GM23248 (cell line): ENCODE measurements at regions not wholly inside any gene's neighbourhood (a gene's known extent, or its start where the extent isn't known, plus 50 kb on each side); places are given as distances from the start of the nearest gene placed in this dataset.

Experiments used
- DNase-seq: peaks from one replicate; pipeline ENCODE4 v3.0.0-alpha.2; 2015
- H2AFZ ChIP-seq: fragments of 200-600 bp; sonication (generic); 2 replicates; pipeline ENCODE4 v1.6.1; 2016; ENCODE audit warnings: antibody characterized with exemption
- H3F3A ChIP-seq: fragments of 200-600 bp; sonication (generic); 2 replicates; pipeline ENCODE4 v1.6.1; 2016; ENCODE audit warnings: mild to moderate bottlenecking, antibody characterized with exemption, mixed run types; ENCODE audit not compliant: insufficient read depth
- H3K27ac ChIP-seq: fragments of 200-600 bp; sonication (generic); 2 replicates; pipeline ENCODE4 v1.5.1; 2016; ENCODE audit warnings: mild to moderate bottlenecking
- H3K27me3 ChIP-seq: fragments of 200-600 bp; sonication (generic); replicated peaks from 2 replicates; pipeline ENCODE4 v1.6.1; 2016; ENCODE audit warnings: mild to moderate bottlenecking; ENCODE audit not compliant: insufficient read depth
- H3K36me3 ChIP-seq: fragments of 200-600 bp; sonication (generic); 2 replicates; pipeline ENCODE4 v1.6.1; 2016; ENCODE audit warnings: low read depth, mild to moderate bottlenecking
- H3K4me1 ChIP-seq: fragments of 200-600 bp; sonication (generic); 2 replicates; pipeline ENCODE4 v1.6.1; 2016; ENCODE audit warnings: mild to moderate bottlenecking; ENCODE audit not compliant: insufficient read depth
- H3K4me2 ChIP-seq: fragments of 200-600 bp; sonication (generic); one replicate; pipeline ENCODE4 v1.6.1; 2016; ENCODE audit warnings: mild to moderate bottlenecking; ENCODE audit not compliant: unreplicated experiment
- H3K4me3 ChIP-seq: fragments of 200-600 bp; sonication (generic); 2 replicates; pipeline ENCODE4 v1.5.1; 2016; ENCODE audit warnings: mild to moderate bottlenecking
- H3K79me2 ChIP-seq: fragments of 200-600 bp; sonication (generic); 2 replicates; pipeline ENCODE4 v1.6.1; 2016; ENCODE audit warnings: mild to moderate bottlenecking; ENCODE audit not compliant: insufficient read depth
- H3K9ac ChIP-seq: fragments of 200-600 bp; sonication (generic); 2 replicates; pipeline ENCODE4 v1.6.1; 2016; ENCODE audit warnings: mild to moderate bottlenecking
- H3K9me2 ChIP-seq: fragments of 200-600 bp; sonication (generic); 2 replicates; pipeline ENCODE4 v1.6.1; 2016; ENCODE audit warnings: mixed run types, mild to moderate bottlenecking, moderate library complexity; ENCODE audit not compliant: insufficient read depth
- H3K9me3 ChIP-seq: fragments of 200-600 bp; sonication (generic); one replicate; pipeline ENCODE4 v1.6.1; 2017; ENCODE audit warnings: low read depth
- H4K20me1 ChIP-seq: fragments of 200-600 bp; sonication (generic); 2 replicates; pipeline ENCODE4 v1.6.0; 2016; ENCODE audit not compliant: insufficient read depth
- EZH2 ChIP-seq: fragments of 200-600 bp; sonication (generic); IDR thresholded peaks from 2 replicates; pipeline ENCODE4 v1.6.1; 2018; ENCODE audit warnings: antibody characterized with exemption, mild to moderate bottlenecking; ENCODE audit not compliant: insufficient read depth, poor library complexity, severe bottlenecking
- EZH2phosphoT487 ChIP-seq: fragments of 200-600 bp; sonication (generic); IDR thresholded peaks from 2 replicates; pipeline ENCODE4 v1.6.1; 2018; ENCODE audit warnings: antibody characterized with exemption, moderate library complexity, mild to moderate bottlenecking, low read depth; ENCODE audit not compliant: insufficient read depth
- WGBS, 2 experiments: methylation state at CpG; one replicate each; pipeline ENCODE4 v1.1.6; 2015 to 2017; ENCODE audit warnings: low lambda C conversion rate in 2 of 2, low coverage in 1 of 2; ENCODE audit errors: missing lambda C conversion rate in 2 of 2; 5-methylcytosine and 5-hydroxymethylcytosine counted together
- in situ Hi-C: fragments of 300-500 bp; cut with MboI; formaldehyde crosslinking; loops from 2 replicates; pipeline ENCODE4 v1.15.0; 2020

- Histone ChIP-seq H3K9me3 (no peaks in the 10 kb centered on the region), H3K4me3 (no peak overlapping the region), H3K9ac (no peak overlapping the region), H3K9me2 (no peaks in the 10 kb centered on the region), H3K79me2 (no peaks in the 10 kb centered on the region), H3K36me3 (no peaks in the 10 kb centered on the region), H3F3A (no peaks in the 10 kb centered on the region), H4K20me1 (no peaks in the 10 kb centered on the region), H3K4me2 (no peak overlapping the region), H2AFZ (no peak overlapping the region), H3K27ac (no peak overlapping the region), H3K4me1 (no peaks in the 10 kb centered on the region), H3K27me3 (no peaks in the 10 kb centered on the region)
- no peak for DNase-seq
- in situ Hi-C loops: no loop called here
- TF ChIP-seq EZH2phosphoT487 (no peak), EZH2 (no peak)
- WGBS, 2 experiments: 6 to 17% methylated on average over 2 of the region's 2 CpGs
Measured at GRCh38 chr10:85222300-85222699, 893.9 kb downstream of the CCSER2 start.

GRCh38 chr10:85224366-85224940 is 896.1 kb downstream of the CCSER2 start:
- Histone ChIP-seq H3K27me3 (no peaks in the 10 kb centered on the region), H3K9me3 (no peaks in the 10 kb centered on the region), H3F3A (no peaks in the 10 kb centered on the region), H3K4me2 (no peak overlapping the region), H3K4me3 (no peak overlapping the region), H3K9ac (no peak overlapping the region), H3K79me2 (no peaks in the 10 kb centered on the region), H3K36me3 (no peaks in the 10 kb centered on the region), H3K4me1 (no peaks in the 10 kb centered on the region), H2AFZ (no peak overlapping the region), H3K27ac (no peak overlapping the region), H4K20me1 (no peaks in the 10 kb centered on the region), H3K9me2 (no peaks in the 10 kb centered on the region)
- TF ChIP-seq EZH2: no peak
- no peak for TF ChIP-seq EZH2phosphoT487
- in situ Hi-C loops: no loop called here
- 3 to 4% methylated on average over 6 of the region's 6 CpGs for WGBS, 2 experiments
- no peak for DNase-seq

- Histone ChIP-seq H3K4me1 (no peaks in the 10 kb centered on the region), H3K9me2 (no peaks in the 10 kb centered on the region), H3K27ac (no peak overlapping the region), H3K9me3 (no peaks in the 10 kb centered on the region), H3K9ac (no peak overlapping the region), H3F3A (no peaks in the 10 kb centered on the region), H3K4me3 (no peak overlapping the region), H4K20me1 (no peaks in the 10 kb centered on the region), H3K4me2 (no peak overlapping the region), H3K27me3 (no peaks in the 10 kb centered on the region), H3K36me3 (no peaks in the 10 kb centered on the region), H3K79me2 (no peaks in the 10 kb centered on the region), H2AFZ (no peak overlapping the region)
- no peak for DNase-seq
- TF ChIP-seq EZH2phosphoT487 (no peak), EZH2 (no peak)
- in situ Hi-C loops: no loop called here
- WGBS, 2 experiments: 2 to 3% methylated on average over 2 of the region's 2 CpGs
Measured at GRCh38 chr10:85225311-85225710, 896.9 kb downstream of the CCSER2 start.

- H3K9me3 ChIP-seq: no peaks in the 10 kb centered on the region
- no peak overlapping the region for H3K4me2 ChIP-seq
- H3K4me3 ChIP-seq: no peak overlapping the region
- TF ChIP-seq EZH2 (no peak), EZH2phosphoT487 (no peak)
- H3K27ac ChIP-seq: no peak overlapping the region
- no peaks in the 10 kb centered on the region for H4K20me1 ChIP-seq
- no peaks in the 10 kb centered on the region for H3K27me3 ChIP-seq
- no peak overlapping the region for H2AFZ ChIP-seq
- no peaks in the 10 kb centered on the region for H3K36me3 ChIP-seq
- in situ Hi-C loops: no loop called here
- H3K4me1 ChIP-seq: no peaks in the 10 kb centered on the region
- DNase-seq: no peak
- no peaks in the 10 kb centered on the region for H3F3A ChIP-seq
- H3K9me2 ChIP-seq: no peaks in the 10 kb centered on the region
- H3K9ac ChIP-seq: no peak overlapping the region
- H3K79me2 ChIP-seq: no peaks in the 10 kb centered on the region
- 23 to 28% methylated on average over 2 of the region's 2 CpGs for WGBS, 2 experiments
Measured at GRCh38 chr10:85226596-85226995, 898.2 kb downstream of the CCSER2 start.

GRCh38 chr10:85228726-85229125 is 900.3 kb downstream of the CCSER2 start:
- in situ Hi-C loops: no loop called here
- Histone ChIP-seq H3K79me2 (no peaks in the 10 kb centered on the region), H3K27me3 (no peaks in the 10 kb centered on the region), H3K9me2 (no peaks in the 10 kb centered on the region), H2AFZ (no peak overlapping the region), H3K4me1 (no peaks in the 10 kb centered on the region), H3K27ac (no peak overlapping the region), H3K36me3 (no peaks in the 10 kb centered on the region), H3K4me2 (no peak overlapping the region), H3F3A (no peaks in the 10 kb centered on the region), H3K9ac (no peak overlapping the region), H3K9me3 (no peaks in the 10 kb centered on the region), H4K20me1 (no peaks in the 10 kb centered on the region), H3K4me3 (no peak overlapping the region)
- DNase-seq: no peak
- no peak for TF ChIP-seq EZH2phosphoT487
- TF ChIP-seq EZH2: no peak
- WGBS, 2 experiments: 40 to 48% methylated on average over 1 of the region's 1 CpG
